ENCODE measurements at regions not wholly inside any gene's neighbourhood (a gene's known extent, or its start where the extent isn't known, plus 50 kb on each side); places are given as distances from the start of the nearest gene placed in this dataset.

DNA sequence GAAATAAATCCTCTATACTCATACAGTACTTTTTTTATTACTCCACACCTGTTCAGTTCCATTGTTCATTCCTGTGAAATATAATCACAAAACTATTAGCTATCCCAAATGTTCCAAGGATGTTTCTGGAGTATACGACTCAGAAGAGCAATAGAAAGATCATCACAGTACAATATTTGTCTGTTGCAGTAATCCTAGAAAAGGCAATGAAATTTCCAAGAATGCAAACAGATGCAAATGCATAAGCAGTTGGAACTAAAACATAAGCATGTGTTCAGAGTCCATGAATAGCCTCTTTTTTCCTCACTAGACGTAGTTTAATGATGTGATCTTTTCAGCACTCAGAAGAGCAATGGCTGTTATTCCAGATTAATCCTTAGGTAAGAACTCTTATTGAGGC, 55.2 kb downstream of the RTL3 start:
- Mint-ChIP-seq H3K27me3 (ENCODE audit: insufficient read depth, unreplicated experiment) (no peaks in the 10 kb centered on the region), H3K4me1 (ENCODE audit: insufficient read depth, unreplicated experiment) (no peaks in the 10 kb centered on the region), H3K9me3 (ENCODE audit: unreplicated experiment) (peaks cover 22% of the 10 kb centered on the region), H3K27ac (ENCODE audit: low read depth, unreplicated experiment) (no peak overlapping the region), H3K4me3 (ENCODE audit: unreplicated experiment) (no peak overlapping the region), H3K36me3 (ENCODE audit: insufficient read depth, unreplicated experiment) (no peaks in the 10 kb centered on the region)
- DNase-seq (ENCODE audit: unreplicated experiment): no peak
- TF ChIP-seq, protein P1, sequence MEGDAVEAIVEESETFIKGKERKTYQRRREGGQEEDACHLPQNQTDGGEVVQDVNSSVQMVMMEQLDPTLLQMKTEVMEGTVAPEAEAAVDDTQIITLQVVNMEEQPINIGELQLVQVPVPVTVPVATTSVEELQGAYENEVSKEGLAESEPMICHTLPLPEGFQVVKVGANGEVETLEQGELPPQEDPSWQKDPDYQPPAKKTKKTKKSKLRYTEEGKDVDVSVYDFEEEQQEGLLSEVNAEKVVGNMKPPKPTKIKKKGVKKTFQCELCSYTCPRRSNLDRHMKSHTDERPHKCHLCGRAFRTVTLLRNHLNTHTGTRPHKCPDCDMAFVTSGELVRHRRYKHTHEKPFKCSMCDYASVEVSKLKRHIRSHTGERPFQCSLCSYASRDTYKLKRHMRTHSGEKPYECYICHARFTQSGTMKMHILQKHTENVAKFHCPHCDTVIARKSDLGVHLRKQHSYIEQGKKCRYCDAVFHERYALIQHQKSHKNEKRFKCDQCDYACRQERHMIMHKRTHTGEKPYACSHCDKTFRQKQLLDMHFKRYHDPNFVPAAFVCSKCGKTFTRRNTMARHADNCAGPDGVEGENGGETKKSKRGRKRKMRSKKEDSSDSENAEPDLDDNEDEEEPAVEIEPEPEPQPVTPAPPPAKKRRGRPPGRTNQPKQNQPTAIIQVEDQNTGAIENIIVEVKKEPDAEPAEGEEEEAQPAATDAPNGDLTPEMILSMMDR (IDR thresholded peaks at IDR 0.05; ENCODE audit: unreplicated experiment): no peak
- ChIA-PET CTCF (interaction anchor here (0.7 kb wide), 1 partner anchor 1682 kb away, joined by 4 read pairs; no protein-coding TSS in a partner anchor), POLR2A (no interaction called here)
- no TSS peak for BruUV-seq (replicated peaks)
- intact Hi-C loops (cut with micrococcal nuclease): no loop called here

- Mint-ChIP-seq H3K36me3 (ENCODE audit: insufficient read depth, unreplicated experiment) (no peaks in the 10 kb centered on the region), H3K4me1 (ENCODE audit: insufficient read depth, unreplicated experiment) (no peaks in the 10 kb centered on the region), H3K27me3 (ENCODE audit: insufficient read depth, unreplicated experiment) (no peaks in the 10 kb centered on the region), H3K27ac (ENCODE audit: low read depth, unreplicated experiment) (no peak overlapping the region), H3K9me3 (ENCODE audit: unreplicated experiment) (peaks cover 40% of the 10 kb centered on the region), H3K4me3 (ENCODE audit: unreplicated experiment) (no peak overlapping the region)
- CTCF ChIA-PET: interaction anchor here (0.7 to 1.8 kb wide), 3 partner anchors 290 to 1640 kb away, joined by 3 to 8 read pairs (median 3); no protein-coding TSS in a partner anchor
- intact Hi-C loops (cut with micrococcal nuclease): no loop called here
- TF ChIP-seq, protein P1 (IDR thresholded peaks at IDR 0.05; ENCODE audit: unreplicated experiment): no peak
- BruUV-seq (replicated peaks): no TSS peak
- POLR2A ChIA-PET: no interaction called here
- DNase-seq (ENCODE audit: unreplicated experiment): peak; percentile 4
Measured at GRCh38 chrX:78595901-78596502, 63.1 kb downstream of the RTL3 start.

GRCh38 chrX:78593701-78594100, 65.4 kb downstream of the RTL3 start:
- no TSS peak for BruUV-seq (replicated peaks)
- Mint-ChIP-seq H3K27ac (ENCODE audit: low read depth, unreplicated experiment) (no peak overlapping the region), H3K9me3 (ENCODE audit: unreplicated experiment) (peaks cover 32% of the 10 kb centered on the region)

DNA sequence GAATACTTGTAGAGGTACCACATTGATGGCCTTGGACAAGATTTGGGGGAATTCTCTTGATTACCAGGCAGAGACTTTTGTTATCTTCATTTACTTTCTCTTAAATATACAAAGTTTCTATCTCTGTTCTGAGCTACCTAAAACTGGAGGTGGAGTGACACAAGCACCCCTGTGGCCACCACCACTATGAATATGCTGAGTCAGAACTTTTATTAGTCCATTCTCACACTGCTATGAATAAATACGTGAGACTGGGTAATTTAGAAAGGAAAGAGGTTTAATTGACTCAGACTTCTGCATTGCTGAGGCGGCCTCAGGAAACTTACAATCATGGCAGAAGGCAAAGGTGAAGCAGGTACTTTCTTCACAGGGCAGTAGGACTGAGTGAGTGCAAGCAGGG, 67.1 kb downstream of the RTL3 start:
- intact Hi-C loops (cut with micrococcal nuclease): no loop called here
- Mint-ChIP-seq H3K4me1 (ENCODE audit: insufficient read depth, unreplicated experiment) (no peaks in the 10 kb centered on the region), H3K4me3 (ENCODE audit: unreplicated experiment) (no peak overlapping the region), H3K27ac (ENCODE audit: low read depth, unreplicated experiment) (no peak overlapping the region), H3K36me3 (ENCODE audit: insufficient read depth, unreplicated experiment) (no peaks in the 10 kb centered on the region), H3K27me3 (ENCODE audit: insufficient read depth, unreplicated experiment) (no peaks in the 10 kb centered on the region), H3K9me3 (ENCODE audit: unreplicated experiment) (peaks cover 32% of the 10 kb centered on the region)
- TF ChIP-seq, protein P1 (IDR thresholded peaks at IDR 0.05; ENCODE audit: unreplicated experiment): no peak
- no TSS peak for BruUV-seq (replicated peaks)
- ChIA-PET CTCF (no interaction called here), POLR2A (no interaction called here)
- no peak for DNase-seq (ENCODE audit: unreplicated experiment)

More at GRCh38 chrX:78593701-78594100, 65.4 kb downstream of the RTL3 start:
- H3K4me3 Mint-ChIP-seq (ENCODE audit: unreplicated experiment): no peak overlapping the region
- no peak for DNase-seq (ENCODE audit: unreplicated experiment)
- no peaks in the 10 kb centered on the region for H3K4me1 Mint-ChIP-seq (ENCODE audit: insufficient read depth, unreplicated experiment)
- H3K36me3 Mint-ChIP-seq (ENCODE audit: insufficient read depth, unreplicated experiment): no peaks in the 10 kb centered on the region
- POLR2A ChIA-PET: no interaction called here
- intact Hi-C loops (cut with micrococcal nuclease): no loop called here
- TF ChIP-seq, protein P1 (IDR thresholded peaks at IDR 0.05; ENCODE audit: unreplicated experiment): no peak
- H3K27me3 Mint-ChIP-seq (ENCODE audit: insufficient read depth, unreplicated experiment): no peaks in the 10 kb centered on the region
- CTCF ChIA-PET: interaction anchor here (0.6 kb wide), 1 partner anchor 1703 kb away, joined by 3 read pairs; no protein-coding TSS in a partner anchor
